ENCODE measurements at regions not wholly inside any gene's neighbourhood (a gene's known extent, or its start where the extent isn't known, plus 50 kb on each side); places are given as distances from the start of the nearest gene placed in this dataset.

- peak overlapping the region; percentile 65 for H3K27ac ChIP-seq (ENCODE audit: low read length)
- H3K27me3 ChIP-seq (ENCODE audit: insufficient read depth, low read length, poor library complexity) = no peaks in the 10 kb centered on the region
- no peaks in the 10 kb centered on the region for H3K9me3 ChIP-seq (ENCODE audit: insufficient read depth, low read length, severe bottlenecking)
- no peak overlapping the region for H3K4me3 ChIP-seq (ENCODE audit: low read depth in 1 of 2, low read length in 2 of 2)
- H3K4me1 ChIP-seq (ENCODE audit: insufficient read depth, low read length) = peaks cover 29% of the 10 kb centered on the region
- DNase-seq = peak; percentile 41
- H3K36me3 ChIP-seq (ENCODE audit: insufficient read depth, low read length) = no peaks in the 10 kb centered on the region
- no peak; the same call in 2 of the 3 replicates for ATAC-seq (ENCODE audit: insufficient read depth, low read depth)
- H3K4me2 ChIP-seq (ENCODE audit: insufficient read depth, low read length) = peak overlapping the region; percentile 47
- TF ChIP-seq CTCF (IDR thresholded peaks at IDR 0.05; ENCODE audit: borderline replicate concordance, extremely low read depth, low read length, poor library complexity, severe bottlenecking) = no peak
- TF ChIP-seq EZH2 (IDR thresholded peaks at IDR 0.05; ENCODE audit: borderline replicate concordance, low read depth, low read length, severe bottlenecking) = no peak
- H4K20me1 ChIP-seq (ENCODE audit: insufficient read depth, low read length) = no peaks in the 10 kb centered on the region
- no peaks in the 10 kb centered on the region for H3K79me2 ChIP-seq (ENCODE audit: insufficient read depth, low read length)
- peak overlapping the region; percentile 30; the same call in 1 of the 2 replicates for H2AFZ ChIP-seq (ENCODE audit: low read depth, low read length)
- peak overlapping the region; percentile 22; the same call in 1 of the 2 replicates for H3K9ac ChIP-seq (ENCODE audit: low read depth, low read length)
These were observed 514.6 kb downstream of the FUT8 start for GRCh38 chr14:65926935-65927700.

DNA sequence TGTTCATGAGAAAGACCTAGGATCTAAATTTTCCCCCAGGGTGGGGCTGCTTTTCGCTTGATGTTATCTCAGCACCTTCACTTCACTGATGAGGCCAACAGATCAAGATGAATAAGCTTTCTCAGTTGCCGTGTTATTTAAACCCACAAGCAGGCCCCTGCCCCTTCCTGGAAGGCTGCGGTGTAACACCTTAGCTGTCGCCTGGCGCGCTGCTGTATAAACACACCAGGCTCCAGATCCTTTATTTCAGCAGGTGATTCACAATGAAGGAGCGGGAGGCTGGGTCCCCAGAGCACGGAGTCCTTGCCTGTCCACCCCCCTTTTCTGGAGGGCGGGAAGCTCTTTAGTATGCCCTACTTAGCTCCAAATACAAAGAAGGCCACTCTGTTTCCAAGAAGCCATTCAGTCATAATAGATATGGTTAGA, 515.4 kb downstream of the FUT8 start:
- Histone ChIP-seq H3K4me1 (ENCODE audit: insufficient read depth, low read length) (peaks cover 29% of the 10 kb centered on the region), H2AFZ (ENCODE audit: low read depth, low read length) (peak overlapping the region; percentile 51), H3K4me2 (ENCODE audit: insufficient read depth, low read length) (peak overlapping the region; percentile 47), H3K79me2 (ENCODE audit: insufficient read depth, low read length) (no peaks in the 10 kb centered on the region), H3K9me3 (ENCODE audit: insufficient read depth, low read length, severe bottlenecking) (no peaks in the 10 kb centered on the region), H3K9ac (ENCODE audit: low read depth, low read length) (peak overlapping the region; percentile 22; the same call in 1 of the 2 replicates), H3K27me3 (ENCODE audit: insufficient read depth, low read length, poor library complexity) (no peaks in the 10 kb centered on the region), H4K20me1 (ENCODE audit: insufficient read depth, low read length) (no peaks in the 10 kb centered on the region), H3K36me3 (ENCODE audit: insufficient read depth, low read length) (no peaks in the 10 kb centered on the region), H3K27ac (ENCODE audit: low read length) (peak overlapping the region; percentile 65), H3K4me3 (ENCODE audit: low read depth in 1 of 2, low read length in 2 of 2) (no peak overlapping the region)
- DNase-seq (peak; percentile 87), ATAC-seq (ENCODE audit: insufficient read depth, low read depth) (peak; percentile 95)
- TF ChIP-seq EZH2 (IDR thresholded peaks at IDR 0.05; ENCODE audit: borderline replicate concordance, low read depth, low read length, severe bottlenecking) (no peak), CTCF (IDR thresholded peaks at IDR 0.05; ENCODE audit: borderline replicate concordance, extremely low read depth, low read length, poor library complexity, severe bottlenecking) (peak; percentile 27)

DNA sequence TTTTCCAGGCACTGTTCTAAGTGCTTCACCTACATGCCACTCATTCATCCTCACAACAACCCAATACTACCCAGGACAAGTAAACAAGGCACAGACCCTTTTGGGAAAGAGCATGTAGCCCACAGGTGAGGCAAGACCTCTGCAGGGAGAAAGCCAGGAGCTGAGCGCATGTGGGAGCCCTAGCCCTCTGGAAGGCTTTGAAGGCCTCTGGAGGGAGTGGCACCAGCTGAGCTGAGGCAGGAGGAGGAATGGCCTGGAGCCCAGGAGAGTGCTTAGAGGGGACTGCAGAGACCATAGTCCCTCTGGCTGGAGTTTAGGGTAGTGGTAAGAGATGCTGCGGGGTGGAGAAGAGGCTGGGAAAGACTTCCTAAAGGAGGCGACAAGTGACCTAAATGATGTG, 516.5 kb downstream of the FUT8 start:
- Histone ChIP-seq H3K9me3 (ENCODE audit: insufficient read depth, low read length, severe bottlenecking) (no peaks in the 10 kb centered on the region), H2AFZ (ENCODE audit: low read depth, low read length) (no peak overlapping the region), H3K4me1 (ENCODE audit: insufficient read depth, low read length) (peaks cover 29% of the 10 kb centered on the region), H3K36me3 (ENCODE audit: insufficient read depth, low read length) (no peaks in the 10 kb centered on the region), H3K4me2 (ENCODE audit: insufficient read depth, low read length) (no peak overlapping the region), H3K27ac (ENCODE audit: low read length) (no peak overlapping the region), H3K79me2 (ENCODE audit: insufficient read depth, low read length) (no peaks in the 10 kb centered on the region), H3K4me3 (ENCODE audit: low read depth in 1 of 2, low read length in 2 of 2) (no peak overlapping the region), H3K27me3 (ENCODE audit: insufficient read depth, low read length, poor library complexity) (no peaks in the 10 kb centered on the region), H4K20me1 (ENCODE audit: insufficient read depth, low read length) (no peaks in the 10 kb centered on the region), H3K9ac (ENCODE audit: low read depth, low read length) (no peak overlapping the region)
- no peak for TF ChIP-seq CTCF (IDR thresholded peaks at IDR 0.05; ENCODE audit: borderline replicate concordance, extremely low read depth, low read length, poor library complexity, severe bottlenecking)
- TF ChIP-seq EZH2 (IDR thresholded peaks at IDR 0.05; ENCODE audit: borderline replicate concordance, low read depth, low read length, severe bottlenecking) = no peak
- ATAC-seq (ENCODE audit: insufficient read depth, low read depth) (no peak), DNase-seq (no peak)
